Trophoblast cell (in vitro differentiated cells and primary cell): ENCODE measurements at regions not wholly inside any gene's neighbourhood (a gene's known extent, or its start where the extent isn't known, plus 50 kb on each side); places are given as distances from the start of the nearest gene placed in this dataset.
A peak's percentile ranks its signal among the peaks of the same experiment; 100 is the strongest.

Experiments
- DNase-seq, 2 donors: peaks; one replicate each; pipeline ENCODE4 v3.0.0-alpha.2; 2016
- H2AFZ ChIP-seq: 2 replicates; pipeline ENCODE4 v1.6.1; 2013; ENCODE audit warnings: low read length, moderate library complexity, mild to moderate bottlenecking; ENCODE audit not compliant: insufficient read depth, poor library complexity
- H2AK5ac ChIP-seq: 2 replicates; pipeline ENCODE4 v1.6.1; 2013; ENCODE audit warnings: mild to moderate bottlenecking, low read length
- H2BK120ac ChIP-seq: 2 replicates; pipeline ENCODE4 v1.6.1; 2013; ENCODE audit warnings: low read length, mild to moderate bottlenecking, moderate library complexity; ENCODE audit not compliant: insufficient read depth, poor library complexity
- H2BK12ac ChIP-seq: 2 replicates; pipeline ENCODE4 v1.6.1; 2013; ENCODE audit warnings: mild to moderate bottlenecking, low read length, moderate library complexity
- H2BK5ac ChIP-seq: 2 replicates; pipeline ENCODE4 v1.6.1; 2013; ENCODE audit warnings: low read length, low read depth, moderate library complexity, mild to moderate bottlenecking; ENCODE audit not compliant: poor library complexity
- H3K14ac ChIP-seq: 2 replicates; pipeline ENCODE4 v1.6.1; 2013; ENCODE audit warnings: mild to moderate bottlenecking, low read length
- H3K18ac ChIP-seq: 2 replicates; pipeline ENCODE4 v1.6.1; 2013; ENCODE audit warnings: mild to moderate bottlenecking, low read length
- H3K23ac ChIP-seq: 2 replicates; pipeline ENCODE4 v1.6.1; 2013; ENCODE audit warnings: low read length
- H3K27ac ChIP-seq: 2 replicates; pipeline ENCODE4 v1.5.1; 2013; ENCODE audit warnings: low read depth, mild to moderate bottlenecking, inconsistent platforms, low read length, moderate library complexity
- H3K27me3 ChIP-seq: 2 replicates; pipeline ENCODE4 v1.6.1; 2013; ENCODE audit warnings: inconsistent platforms, mild to moderate bottlenecking, low read length, moderate library complexity; ENCODE audit not compliant: insufficient read depth
- H3K36me3 ChIP-seq, 2 experiments: 1 replicate in 1 of 2; 2 replicates in 1 of 2; pipeline ENCODE4 v1.6.1; 2013; ENCODE audit warnings: low read length in 2 of 2, mild to moderate bottlenecking in 2 of 2, moderate library complexity in 1 of 2; ENCODE audit not compliant: insufficient read depth in 2 of 2, control insufficient read depth in 1 of 2
- H3K4ac ChIP-seq: 2 replicates; pipeline ENCODE4 v1.6.1; 2013; ENCODE audit warnings: low read depth, mild to moderate bottlenecking, low read length, moderate library complexity
- H3K4me1 ChIP-seq, 2 experiments: 1 replicate in 1 of 2; 2 replicates in 1 of 2; pipeline ENCODE4 v1.6.1; 2013; ENCODE audit warnings: low read length in 2 of 2, mild to moderate bottlenecking in 2 of 2, moderate library complexity in 1 of 2; ENCODE audit not compliant: insufficient read depth in 2 of 2, control insufficient read depth in 1 of 2
- H3K4me2 ChIP-seq: 2 replicates; pipeline ENCODE4 v1.6.1; 2013; ENCODE audit warnings: inconsistent platforms, mild to moderate bottlenecking, low read length, moderate library complexity
- H3K4me3 ChIP-seq: 2 replicates; pipeline ENCODE4 v1.5.1; 2013; ENCODE audit warnings: mild to moderate bottlenecking, low read depth, low read length, inconsistent platforms
- H3K79me1 ChIP-seq: one replicate; pipeline ENCODE4 v1.6.1; 2013; ENCODE audit warnings: low read length
- H3K79me2 ChIP-seq: 2 replicates; pipeline ENCODE4 v1.6.1; 2013; ENCODE audit warnings: low read length, mild to moderate bottlenecking; ENCODE audit not compliant: control insufficient read depth, insufficient read depth, poor library complexity
- H3K9ac ChIP-seq: 2 replicates; pipeline ENCODE4 v1.6.1; 2013; ENCODE audit warnings: mild to moderate bottlenecking, low read length
- H3K9me3 ChIP-seq: 2 replicates; pipeline ENCODE4 v1.6.1; 2013; ENCODE audit warnings: low read depth, mild to moderate bottlenecking, control low read depth, inconsistent platforms, low read length; ENCODE audit not compliant: insufficient read depth
- H4K12ac ChIP-seq: 2 replicates; pipeline ENCODE4 v1.6.1; 2013; ENCODE audit warnings: low read depth, mild to moderate bottlenecking, low read length, moderate library complexity
- H4K8ac ChIP-seq: 2 replicates; pipeline ENCODE4 v1.6.1; 2013; ENCODE audit warnings: low read depth, mild to moderate bottlenecking, low read length, moderate library complexity
- H4K91ac ChIP-seq: one replicate; pipeline ENCODE4 v1.6.1; 2013; ENCODE audit warnings: low read depth, mild to moderate bottlenecking, low read length, moderate library complexity
- WGBS: extraction: QIAGEN DNeasy Blood & Tissue Kit; methylation state at CpG from one replicate; pipeline ENCODE4 v1.1.7; 2013; ENCODE audit warnings: missing lambda C conversion rate; ENCODE audit not compliant: insufficient read length, insufficient coverage; ENCODE audit errors: extremely low coverage; 5-methylcytosine and 5-hydroxymethylcytosine counted together

DNA sequence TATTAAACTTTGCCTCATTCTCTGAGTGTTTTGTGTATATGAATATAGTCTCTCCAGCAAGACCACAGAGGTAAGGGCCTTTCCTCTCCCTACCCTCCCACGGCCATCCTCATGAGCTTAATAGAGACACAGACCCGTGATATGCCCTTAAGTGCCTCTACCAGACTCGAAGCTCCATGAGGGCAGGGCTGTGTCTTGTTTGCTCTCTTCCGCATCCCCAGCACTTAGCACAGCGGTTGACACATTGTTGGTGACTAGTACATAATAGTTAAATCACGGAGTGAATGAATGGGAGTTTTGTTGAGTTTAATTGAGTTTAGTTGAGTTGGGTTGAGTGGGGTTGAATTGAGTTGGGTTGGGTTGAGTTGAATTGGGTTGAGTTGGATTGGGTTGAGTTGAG, 122.3 kb downstream of the ZFP36L2 start:
- Histone ChIP-seq H3K27ac (no peak overlapping the region), H3K18ac (no peak overlapping the region), H3K4ac (no peak overlapping the region), H2BK5ac (no peak overlapping the region), H3K79me2 (peaks cover 1% of the 10 kb centered on the region), H3K9me3 (peaks cover 2% of the 10 kb centered on the region), H2BK12ac (no peak overlapping the region), H3K4me3 (no peak overlapping the region), H3K27me3 (no peaks in the 10 kb centered on the region), H4K91ac (no peak overlapping the region), H3K4me1 (peaks cover 18 to 26% of the 10 kb centered on the region in 2 experiments), H2BK120ac (no peak overlapping the region), H4K8ac (no peak overlapping the region), H3K79me1 (peaks cover 12% of the 10 kb centered on the region), H3K9ac (no peak overlapping the region), H2AK5ac (no peak overlapping the region), H3K14ac (no peak overlapping the region), H3K23ac (no peak overlapping the region), H2AFZ (no peak overlapping the region), H3K36me3 (no peaks in the 10 kb centered on the region), H4K12ac (no peak overlapping the region), H3K4me2 (no peak overlapping the region)
- DNase-seq, result no peak
- WGBS, result 100% methylated on average over 1 of the region's 6 CpGs

DNA sequence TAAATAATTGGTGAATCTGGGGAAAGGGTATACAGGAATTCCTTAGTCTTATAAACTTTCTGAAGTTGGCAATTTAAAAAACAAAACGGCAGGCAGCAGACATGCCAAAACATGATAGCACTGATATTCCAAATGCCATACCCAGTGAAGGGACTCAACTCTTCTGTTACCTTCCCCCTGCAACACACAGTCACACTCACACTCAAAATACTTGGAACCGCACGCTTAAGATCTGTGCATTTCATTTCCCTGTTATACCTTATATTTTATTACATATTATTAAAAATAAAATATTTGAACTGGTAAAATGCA, 123.4 kb downstream of the ZFP36L2 start:
- H3K4me3 ChIP-seq, result no peak overlapping the region
- no peak overlapping the region for H3K23ac ChIP-seq
- H3K4ac ChIP-seq, result no peak overlapping the region
- H4K8ac ChIP-seq, result no peak overlapping the region
- peaks cover 1% of the 10 kb centered on the region for H3K79me2 ChIP-seq
- H2BK5ac ChIP-seq, result no peak overlapping the region
- peaks cover 12% of the 10 kb centered on the region for H3K79me1 ChIP-seq
- H4K91ac ChIP-seq, result no peak overlapping the region
- H3K36me3 ChIP-seq, result no peaks in the 10 kb centered on the region
- no peak overlapping the region for H2AK5ac ChIP-seq
- no peak overlapping the region for H3K18ac ChIP-seq
- H4K12ac ChIP-seq, result no peak overlapping the region
- no peak overlapping the region for H3K27ac ChIP-seq
- no peak overlapping the region for H3K14ac ChIP-seq
- H3K4me1 ChIP-seq, result peaks cover 18 to 26% of the 10 kb centered on the region in 2 experiments
- no peak overlapping the region for H2AFZ ChIP-seq
- no CpG with 5 or more reads among the region's 3 CpGs for WGBS
- no peak overlapping the region for H3K4me2 ChIP-seq
- DNase-seq, result no peak
- peaks cover 2% of the 10 kb centered on the region for H3K9me3 ChIP-seq
- no peak overlapping the region for H2BK120ac ChIP-seq
- H3K27me3 ChIP-seq, result no peaks in the 10 kb centered on the region
- no peak overlapping the region for H3K9ac ChIP-seq
- no peak overlapping the region for H2BK12ac ChIP-seq

DNA sequence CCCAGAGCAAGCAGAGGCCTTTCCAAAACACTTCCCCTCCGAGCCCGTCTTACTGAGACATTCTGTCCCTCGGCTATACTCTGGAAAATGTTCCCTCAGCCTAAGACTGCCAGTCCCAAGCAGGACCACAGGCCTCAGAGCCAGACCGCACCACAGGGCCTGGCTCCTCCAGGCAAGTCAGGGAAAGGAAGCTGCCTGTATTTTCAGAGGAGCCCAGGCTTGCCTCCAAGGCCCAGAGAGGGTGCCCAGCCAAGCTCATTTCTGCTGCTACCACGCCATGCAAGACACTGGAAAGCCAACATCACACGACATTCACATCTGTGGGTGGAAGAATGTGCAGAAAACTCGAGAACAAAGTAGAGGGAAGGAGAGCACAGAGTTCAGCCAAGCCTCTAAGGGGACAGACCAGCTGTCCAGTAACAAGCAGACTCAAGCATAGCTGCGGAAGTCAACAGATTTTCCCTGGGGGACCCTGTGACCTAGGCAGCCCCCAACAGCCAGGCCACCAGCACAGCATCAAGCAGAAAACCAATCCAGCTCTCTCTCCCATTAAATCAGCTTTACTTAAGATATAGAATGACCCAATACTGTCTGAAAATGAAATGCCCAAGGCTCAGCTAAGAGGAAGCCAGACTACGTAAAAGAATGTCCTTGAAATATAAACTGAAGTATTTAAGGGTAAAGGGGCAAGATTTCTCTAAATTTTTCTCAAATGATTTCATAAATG, 123.9 kb downstream of the ZFP36L2 start:
- Histone ChIP-seq H2AK5ac (peak overlapping the region; percentile 60), H3K79me2 (peaks cover 1% of the 10 kb centered on the region), H2BK5ac (no peak overlapping the region), H2BK12ac (no peak overlapping the region), H3K4me1 (peaks cover 15 to 23% of the 10 kb centered on the region in 2 experiments), H2BK120ac (no peak overlapping the region), H3K36me3 (no peaks in the 10 kb centered on the region), H4K8ac (peak overlapping the region; percentile 1), H3K79me1 (peaks cover 12% of the 10 kb centered on the region), H3K27ac (no peak overlapping the region), H3K18ac (no peak overlapping the region), H3K23ac (no peak overlapping the region), H3K4me3 (no peak overlapping the region), H3K27me3 (no peaks in the 10 kb centered on the region), H4K91ac (no peak overlapping the region), H4K12ac (no peak overlapping the region), H3K9ac (no peak overlapping the region), H3K14ac (no peak overlapping the region), H3K4ac (no peak overlapping the region), H3K9me3 (peaks cover 2% of the 10 kb centered on the region), H3K4me2 (no peak overlapping the region), H2AFZ (no peak overlapping the region)
- DNase-seq, result no peak
- WGBS, result no CpG with 5 or more reads among the region's 9 CpGs

DNA sequence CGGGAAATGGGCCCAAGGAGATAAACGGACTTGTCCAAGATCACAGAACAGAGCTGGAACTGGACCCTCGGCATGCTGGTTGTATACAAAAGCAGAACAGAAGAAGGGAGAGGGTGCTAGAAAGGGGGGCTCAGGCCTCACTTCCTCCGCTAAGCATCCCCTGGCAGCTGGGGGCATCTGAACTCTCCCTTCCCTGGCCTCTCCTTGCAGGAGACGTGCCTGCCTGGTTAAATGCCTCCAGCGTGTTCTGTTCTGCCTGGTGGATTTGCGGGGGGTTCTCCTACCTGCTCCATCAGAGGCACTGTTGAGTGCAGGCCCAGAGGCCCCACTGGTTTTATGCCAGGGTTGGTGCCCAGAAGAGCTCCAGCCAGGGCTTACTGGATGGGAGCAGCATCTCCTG, 124.7 kb downstream of the ZFP36L2 start:
- Histone ChIP-seq H4K91ac (peak overlapping the region; percentile 33), H2BK12ac (peak overlapping the region; percentile 33), H3K79me1 (peaks cover 12% of the 10 kb centered on the region), H3K4ac (no peak overlapping the region), H3K9ac (no peak overlapping the region), H2BK5ac (peak overlapping the region; percentile 6), H3K9me3 (peaks cover 2% of the 10 kb centered on the region), H3K36me3 (no peaks in the 10 kb centered on the region), H3K18ac (no peak overlapping the region), H4K12ac (no peak overlapping the region), H4K8ac (no peak overlapping the region), H3K14ac (peak overlapping the region; percentile 14), H3K79me2 (peaks cover 1% of the 10 kb centered on the region), H3K23ac (no peak overlapping the region), H3K4me3 (no peak overlapping the region), H2AK5ac (peak overlapping the region; percentile 40), H3K27me3 (no peaks in the 10 kb centered on the region), H3K4me1 (peaks cover 8 to 16% of the 10 kb centered on the region in 2 experiments), H2BK120ac (no peak overlapping the region), H2AFZ (no peak overlapping the region), H3K27ac (no peak overlapping the region), H3K4me2 (no peak overlapping the region)
- DNase-seq, result no peak
- no CpG with 5 or more reads among the region's 7 CpGs for WGBS
